Neuronal stem cell (in vitro differentiated cells): ENCODE measurements at regions not wholly inside any gene's neighbourhood (a gene's known extent, or its start where the extent isn't known, plus 50 kb on each side); places are given as distances from the start of the nearest gene placed in this dataset.

Source experiments
- DNase-seq: peaks from one replicate; pipeline ENCODE4 v3.0.0-alpha.2; 2013; ENCODE audit warnings: low spot score
- H2AFZ ChIP-seq: one replicate; pipeline ENCODE4 v1.6.1; 2013; ENCODE audit warnings: mild to moderate bottlenecking, low read length, inconsistent platforms
- H2AK5ac ChIP-seq: 2 replicates; pipeline ENCODE4 v1.6.1; 2013; ENCODE audit warnings: low read depth, mild to moderate bottlenecking, inconsistent platforms, low read length, moderate library complexity, mixed read lengths
- H2BK120ac ChIP-seq: 2 replicates; pipeline ENCODE4 v1.6.1; 2013; ENCODE audit warnings: low read depth, mild to moderate bottlenecking, inconsistent platforms, low read length, moderate library complexity, mixed read lengths
- H2BK12ac ChIP-seq: one replicate; pipeline ENCODE4 v1.6.1; 2013; ENCODE audit warnings: low read length, inconsistent platforms
- H2BK15ac ChIP-seq: 2 replicates; pipeline ENCODE4 v1.6.1; 2013; ENCODE audit warnings: mild to moderate bottlenecking, low read length, inconsistent platforms, mixed read lengths
- H2BK5ac ChIP-seq: one replicate; pipeline ENCODE4 v1.6.1; 2013; ENCODE audit warnings: inconsistent platforms, mild to moderate bottlenecking, low read length, moderate library complexity
- H3K14ac ChIP-seq: one replicate; pipeline ENCODE4 v1.6.1; 2013; ENCODE audit warnings: low read length, inconsistent platforms
- H3K18ac ChIP-seq: 2 replicates; pipeline ENCODE4 v1.6.1; 2013; ENCODE audit warnings: low read length, inconsistent platforms
- H3K23ac ChIP-seq: 2 replicates; pipeline ENCODE4 v1.6.1; 2013; ENCODE audit warnings: low read depth, mild to moderate bottlenecking, mixed read lengths, low read length, inconsistent platforms; ENCODE audit not compliant: poor library complexity
- H3K27ac ChIP-seq: replicated peaks from 3 replicates; pipeline ENCODE4 v1.5.1; 2013; ENCODE audit warnings: low read length, inconsistent platforms
- H3K27me3 ChIP-seq, 3 experiments: 2 replicates each; pipeline ENCODE4 v1.6.1; 2013; ENCODE audit warnings: low read length in 3 of 3, mild to moderate bottlenecking in 2 of 3, inconsistent platforms in 1 of 3, low read depth in 1 of 3, mixed read lengths in 1 of 3, moderate library complexity in 1 of 3; ENCODE audit not compliant: control insufficient read depth in 3 of 3, insufficient read depth in 3 of 3
- H3K36me3 ChIP-seq, 2 donors: replicated peaks in 1 of 2; 2 replicates each; pipeline ENCODE4 v1.6.1; 2013; ENCODE audit warnings: low read length in 2 of 2; ENCODE audit not compliant: control insufficient read depth in 2 of 2, insufficient read depth in 2 of 2
- H3K4ac ChIP-seq: 2 replicates; pipeline ENCODE4 v1.6.1; 2013; ENCODE audit warnings: inconsistent platforms, mild to moderate bottlenecking, low read length, moderate library complexity
- H3K4me1 ChIP-seq, 2 donors: 1 replicate in 1 of 2; 2 replicates in 1 of 2; pipeline ENCODE4 v1.6.1; 2013; ENCODE audit warnings: low read length in 2 of 2, low read depth in 1 of 2; ENCODE audit not compliant: control insufficient read depth in 2 of 2, insufficient read depth in 1 of 2
- H3K4me2 ChIP-seq: one replicate; pipeline ENCODE4 v1.6.1; 2013; ENCODE audit warnings: mild to moderate bottlenecking, low read length, inconsistent platforms; ENCODE audit not compliant: insufficient read depth, poor library complexity, severe bottlenecking
- H3K4me3 ChIP-seq, 2 donors: 2 replicates each; pipeline ENCODE4 v1.5.1; 2013; ENCODE audit warnings: low read length in 2 of 2, mild to moderate bottlenecking in 2 of 2, inconsistent platforms in 1 of 2, moderate library complexity in 1 of 2
- H3K79me1 ChIP-seq: one replicate; pipeline ENCODE4 v1.6.1; 2013; ENCODE audit warnings: low read depth, mild to moderate bottlenecking, inconsistent platforms, low read length, moderate library complexity
- H3K9ac ChIP-seq: one replicate; pipeline ENCODE4 v1.6.1; 2013; ENCODE audit warnings: mild to moderate bottlenecking, low read depth, low read length, inconsistent platforms; ENCODE audit not compliant: poor library complexity
- H3K9me3 ChIP-seq, 2 donors: replicated peaks in 1 of 2; 2 replicates each; pipeline versions ENCODE3 to v1.6.1; 2013; ENCODE audit warnings: low read length in 2 of 2, mild to moderate bottlenecking in 2 of 2, inconsistent platforms in 1 of 2, low read depth in 1 of 2, mixed read lengths in 1 of 2, moderate library complexity in 1 of 2; ENCODE audit not compliant: control insufficient read depth in 2 of 2, insufficient read depth in 1 of 2
- H4K8ac ChIP-seq: one replicate; pipeline ENCODE4 v1.6.1; 2013; ENCODE audit warnings: low read depth, mild to moderate bottlenecking, inconsistent platforms, low read length, moderate library complexity
- H4K91ac ChIP-seq: one replicate; pipeline ENCODE4 v1.6.1; 2013; ENCODE audit warnings: low read length, low read depth, mild to moderate bottlenecking, inconsistent platforms; ENCODE audit not compliant: poor library complexity
- WGBS, 2 donors: extraction: QIAGEN DNeasy Blood & Tissue Kit; methylation state at CpG; one replicate each; pipeline ENCODE4 v1.1.7; 2013; ENCODE audit warnings: missing lambda C conversion rate in 2 of 2, mixed read lengths in 1 of 2; ENCODE audit not compliant: insufficient read length in 2 of 2, insufficient replicate concordance in 1 of 2; ENCODE audit errors: extremely low coverage in 2 of 2; 5-methylcytosine and 5-hydroxymethylcytosine counted together

DNA sequence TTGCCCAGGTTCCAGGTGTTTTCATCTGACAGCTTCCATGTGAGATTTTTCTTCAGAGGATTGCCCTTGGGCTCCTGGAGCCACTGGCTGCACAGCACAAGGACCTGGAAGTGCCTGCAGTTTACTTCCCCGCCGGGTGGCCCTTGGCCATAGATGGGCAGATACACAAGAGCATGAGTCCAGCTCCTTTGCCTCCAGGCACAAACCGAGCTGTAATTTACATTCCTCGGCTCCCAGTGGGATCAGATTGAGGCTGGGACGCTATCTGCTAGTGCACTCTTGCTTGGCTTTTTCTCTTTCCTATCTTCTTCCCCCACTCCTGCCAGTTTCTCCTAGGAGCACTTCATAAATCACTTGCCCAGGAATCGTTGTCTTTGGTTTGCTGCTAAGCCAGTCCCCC is 85.4 kb upstream of the RALY start:
- no peak overlapping the region for H3K14ac ChIP-seq
- no peak overlapping the region for H2BK5ac ChIP-seq
- H3K23ac ChIP-seq = no peak overlapping the region
- no peak overlapping the region for H2BK12ac ChIP-seq
- no peak overlapping the region for H3K4me3 ChIP-seq
- no peaks in the 10 kb centered on the region for H3K9me3 ChIP-seq
- peaks cover 0 to 13% (median 0%) of the 10 kb centered on the region in 3 experiments for H3K27me3 ChIP-seq
- no peak for DNase-seq
- no peak overlapping the region for H3K9ac ChIP-seq
- no peaks in the 10 kb centered on the region for H3K36me3 ChIP-seq
- no peak overlapping the region for H4K8ac ChIP-seq
- H3K4me1 ChIP-seq = peaks cover 2 to 7% of the 10 kb centered on the region in 2 donors
- no peak overlapping the region for H3K18ac ChIP-seq
- no peak overlapping the region for H2BK120ac ChIP-seq
- no peak overlapping the region for H3K27ac ChIP-seq
- H2AK5ac ChIP-seq = no peak overlapping the region
- H3K4ac ChIP-seq = no peak overlapping the region
- H2AFZ ChIP-seq = no peak overlapping the region
- no peaks in the 10 kb centered on the region for H3K79me1 ChIP-seq
- H2BK15ac ChIP-seq = no peak overlapping the region
- no peak overlapping the region for H3K4me2 ChIP-seq
- no CpG with 5 or more reads among the region's 6 CpGs for WGBS, 2 donors
- no peak overlapping the region for H4K91ac ChIP-seq

DNA sequence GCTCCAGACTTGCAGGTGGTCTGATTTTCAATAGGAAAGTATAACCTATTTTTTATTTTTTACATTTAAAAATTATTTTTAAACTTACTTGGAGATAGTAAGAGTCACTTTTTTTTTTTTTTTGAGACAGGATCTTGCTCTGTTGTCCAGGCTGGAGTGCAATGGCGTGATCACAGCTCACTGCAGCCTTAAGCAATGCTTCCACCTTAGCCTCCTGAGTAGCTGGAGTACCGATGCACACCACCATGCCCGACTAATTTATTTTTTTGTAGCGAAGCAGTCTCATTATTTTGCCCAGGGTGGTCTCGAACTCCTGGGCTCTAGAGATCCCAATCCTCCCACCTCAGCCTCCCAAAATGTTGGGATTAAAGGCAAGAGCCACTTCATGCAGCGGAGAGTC is 84.8 kb upstream of the RALY start:
- Histone ChIP-seq H3K27me3 (peaks cover 0 to 13% (median 0%) of the 10 kb centered on the region in 3 experiments), H4K91ac (no peak overlapping the region), H2AFZ (no peak overlapping the region), H2AK5ac (no peak overlapping the region), H3K27ac (no peak overlapping the region), H2BK5ac (no peak overlapping the region), H3K4me1 (peaks cover 2 to 7% of the 10 kb centered on the region in 2 donors), H3K14ac (no peak overlapping the region), H3K36me3 (no peaks in the 10 kb centered on the region), H2BK12ac (no peak overlapping the region), H2BK120ac (no peak overlapping the region), H3K9me3 (no peaks in the 10 kb centered on the region), H4K8ac (no peak overlapping the region), H3K9ac (no peak overlapping the region), H3K18ac (no peak overlapping the region), H3K4me2 (no peak overlapping the region), H3K79me1 (no peaks in the 10 kb centered on the region), H3K4ac (no peak overlapping the region), H3K23ac (no peak overlapping the region), H2BK15ac (no peak overlapping the region), H3K4me3 (no peak overlapping the region)
- no CpG with 5 or more reads among the region's 6 CpGs for WGBS, 2 donors
- DNase-seq = no peak

DNA sequence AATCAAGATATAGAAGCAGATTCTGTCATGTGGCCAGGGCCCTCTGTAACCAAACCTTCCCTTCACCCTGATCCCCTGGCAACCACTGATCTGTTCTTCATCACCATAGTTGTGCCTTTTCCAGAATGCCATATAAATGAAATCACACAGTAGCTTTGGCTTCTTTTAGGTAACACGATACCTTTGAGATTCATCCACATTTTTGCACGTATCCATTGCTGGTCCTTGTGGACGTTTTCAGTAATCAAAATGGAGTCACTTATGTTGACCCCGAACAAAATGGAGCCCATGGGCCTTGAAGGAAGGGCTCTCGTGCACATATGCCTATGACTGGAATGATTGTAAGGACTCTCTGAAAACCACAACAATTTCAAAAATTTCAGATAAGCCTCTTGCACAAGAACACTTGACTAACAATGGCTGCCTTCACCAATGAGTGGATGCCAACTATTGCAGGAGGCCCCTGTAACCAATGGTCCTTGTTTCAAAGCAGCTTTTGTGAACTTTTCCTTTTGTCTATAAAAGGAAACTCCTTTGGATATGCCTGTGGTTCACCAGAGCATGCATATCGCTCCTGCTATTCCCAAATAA is 84.3 kb upstream of the RALY start:
- Histone ChIP-seq H3K4me3 (no peak overlapping the region), H2BK120ac (no peak overlapping the region), H2AFZ (peak overlapping the region; percentile 51), H2BK15ac (no peak overlapping the region), H3K23ac (no peak overlapping the region), H3K9me3 (no peaks in the 10 kb centered on the region), H3K27ac (no peak overlapping the region), H3K4me1 (peaks cover 2 to 7% of the 10 kb centered on the region in 2 donors), H3K14ac (no peak overlapping the region), H3K9ac (no peak overlapping the region), H3K4ac (no peak overlapping the region), H4K91ac (no peak overlapping the region), H3K79me1 (no peaks in the 10 kb centered on the region), H3K36me3 (no peaks in the 10 kb centered on the region), H3K27me3 (peaks cover 0 to 13% (median 0%) of the 10 kb centered on the region in 3 experiments), H4K8ac (no peak overlapping the region), H3K18ac (no peak overlapping the region), H2BK5ac (no peak overlapping the region), H2BK12ac (no peak overlapping the region), H2AK5ac (no peak overlapping the region), H3K4me2 (no peak overlapping the region)
- no peak for DNase-seq
- WGBS, 2 donors = no CpG with 5 or more reads among the region's 6 CpGs

DNA sequence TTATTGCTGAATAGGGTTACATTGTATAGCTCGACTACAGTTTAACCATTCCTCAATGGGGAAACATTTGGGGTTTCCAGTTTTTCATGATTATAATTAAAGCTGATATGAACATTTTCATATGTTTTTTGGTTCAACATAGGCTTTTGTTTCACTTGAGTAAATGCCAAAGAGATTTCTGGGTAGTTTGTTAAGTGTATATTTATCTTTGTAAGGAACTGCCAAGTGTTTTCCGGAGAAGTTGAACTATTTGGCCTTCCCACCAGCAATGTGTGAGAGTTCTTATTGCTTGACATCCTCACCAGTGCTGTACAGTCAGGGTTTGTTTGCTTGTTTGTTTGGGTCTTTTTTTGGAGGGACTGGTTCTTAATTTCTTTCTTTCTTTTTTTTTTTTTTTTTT is 83.7 kb upstream of the RALY start:
- H3K4ac ChIP-seq = no peak overlapping the region
- no peak overlapping the region for H2BK120ac ChIP-seq
- no peak overlapping the region for H2BK12ac ChIP-seq
- no peaks in the 10 kb centered on the region for H3K9me3 ChIP-seq
- no peak overlapping the region for H3K4me2 ChIP-seq
- no peak overlapping the region for H4K91ac ChIP-seq
- H3K79me1 ChIP-seq = no peaks in the 10 kb centered on the region
- no CpG with 5 or more reads among the region's 2 CpGs for WGBS, 2 donors
- H2AK5ac ChIP-seq = no peak overlapping the region
- no peak overlapping the region for H2AFZ ChIP-seq
- H3K27ac ChIP-seq = no peak overlapping the region
- H3K4me1 ChIP-seq = peaks cover 2 to 7% of the 10 kb centered on the region in 2 donors
- H3K9ac ChIP-seq = no peak overlapping the region
- H3K18ac ChIP-seq = no peak overlapping the region
- no peaks in the 10 kb centered on the region for H3K36me3 ChIP-seq
- no peak overlapping the region for H2BK15ac ChIP-seq
- DNase-seq = no peak
- no peak overlapping the region for H2BK5ac ChIP-seq
- no peak overlapping the region for H3K14ac ChIP-seq
- no peak overlapping the region for H4K8ac ChIP-seq
- no peak overlapping the region for H3K4me3 ChIP-seq
- peaks cover 0 to 13% (median 0%) of the 10 kb centered on the region in 3 experiments for H3K27me3 ChIP-seq
- H3K23ac ChIP-seq = no peak overlapping the region
